ENCODE measurements at regions not wholly inside any gene's neighbourhood (a gene's known extent, or its start where the extent isn't known, plus 50 kb on each side); places are given as distances from the start of the nearest gene placed in this dataset.

DNA sequence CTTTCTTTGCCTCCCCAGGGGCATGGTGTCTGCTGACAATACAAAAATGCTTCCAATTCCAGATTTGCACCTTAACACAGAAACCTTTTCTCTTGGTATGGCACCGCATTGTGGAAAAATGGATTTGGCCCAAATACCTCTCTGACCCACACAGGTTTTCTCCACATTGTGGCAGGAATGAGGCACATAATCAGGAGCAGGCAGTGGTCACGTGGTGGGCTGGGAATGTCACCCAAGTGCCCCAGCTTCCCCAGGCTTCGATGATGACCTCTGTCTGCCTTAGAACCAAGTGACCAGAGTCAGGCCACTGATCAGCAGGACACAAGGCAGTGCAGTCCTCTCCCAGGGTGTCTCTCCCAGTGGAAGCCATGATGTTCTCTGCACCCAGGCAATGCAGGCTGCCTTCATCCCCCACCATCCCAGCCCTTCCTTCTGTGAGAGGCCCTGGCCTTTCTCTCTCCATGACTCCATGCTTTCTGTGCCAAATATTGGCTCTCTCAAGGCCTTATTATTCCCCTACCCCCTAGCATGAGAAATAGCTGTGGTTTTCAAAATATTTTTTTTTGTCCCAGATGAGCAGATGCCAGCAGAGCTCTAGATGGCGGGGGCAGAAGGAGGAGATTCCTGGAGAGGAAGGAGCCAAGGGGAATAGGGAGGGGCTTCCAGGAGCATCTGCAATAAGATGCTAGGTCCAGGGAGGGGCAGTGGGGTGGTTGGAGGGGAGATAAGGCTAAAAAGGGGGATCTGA lies 198.9 kb downstream of the ACKR3 start (continued):
- TF ChIP-seq, protein P1, sequence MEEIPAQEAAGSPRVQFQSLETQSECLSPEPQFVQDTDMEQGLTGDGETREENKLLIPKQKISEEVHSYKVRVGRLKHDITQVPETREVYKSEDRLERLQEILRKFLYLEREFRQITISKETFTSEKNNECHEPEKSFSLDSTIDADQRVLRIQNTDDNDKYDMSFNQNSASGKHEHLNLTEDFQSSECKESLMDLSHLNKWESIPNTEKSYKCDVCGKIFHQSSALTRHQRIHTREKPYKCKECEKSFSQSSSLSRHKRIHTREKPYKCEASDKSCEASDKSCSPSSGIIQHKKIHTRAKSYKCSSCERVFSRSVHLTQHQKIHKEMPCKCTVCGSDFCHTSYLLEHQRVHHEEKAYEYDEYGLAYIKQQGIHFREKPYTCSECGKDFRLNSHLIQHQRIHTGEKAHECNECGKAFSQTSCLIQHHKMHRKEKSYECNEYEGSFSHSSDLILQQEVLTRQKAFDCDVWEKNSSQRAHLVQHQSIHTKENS (CRISPR knock-in tag; IDR thresholded peaks at IDR 0.05) = no peak
- TF ChIP-seq, protein P2, sequence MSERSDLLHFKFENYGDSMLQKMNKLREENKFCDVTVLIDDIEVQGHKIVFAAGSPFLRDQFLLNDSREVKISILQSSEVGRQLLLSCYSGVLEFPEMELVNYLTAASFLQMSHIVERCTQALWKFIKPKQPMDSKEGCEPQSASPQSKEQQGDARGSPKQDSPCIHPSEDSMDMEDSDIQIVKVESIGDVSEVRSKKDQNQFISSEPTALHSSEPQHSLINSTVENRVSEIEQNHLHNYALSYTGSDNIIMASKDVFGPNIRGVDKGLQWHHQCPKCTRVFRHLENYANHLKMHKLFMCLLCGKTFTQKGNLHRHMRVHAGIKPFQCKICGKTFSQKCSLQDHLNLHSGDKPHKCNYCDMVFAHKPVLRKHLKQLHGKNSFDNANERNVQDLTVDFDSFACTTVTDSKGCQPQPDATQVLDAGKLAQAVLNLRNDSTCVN (CRISPR knock-in tag; IDR thresholded peaks at IDR 0.05) = no peak
- no peak for TF ChIP-seq ZBTB1 (CRISPR knock-in tag; IDR thresholded peaks at IDR 0.05; ENCODE audit: borderline replicate concordance, low read depth)
- TF ChIP-seq, protein P3, sequence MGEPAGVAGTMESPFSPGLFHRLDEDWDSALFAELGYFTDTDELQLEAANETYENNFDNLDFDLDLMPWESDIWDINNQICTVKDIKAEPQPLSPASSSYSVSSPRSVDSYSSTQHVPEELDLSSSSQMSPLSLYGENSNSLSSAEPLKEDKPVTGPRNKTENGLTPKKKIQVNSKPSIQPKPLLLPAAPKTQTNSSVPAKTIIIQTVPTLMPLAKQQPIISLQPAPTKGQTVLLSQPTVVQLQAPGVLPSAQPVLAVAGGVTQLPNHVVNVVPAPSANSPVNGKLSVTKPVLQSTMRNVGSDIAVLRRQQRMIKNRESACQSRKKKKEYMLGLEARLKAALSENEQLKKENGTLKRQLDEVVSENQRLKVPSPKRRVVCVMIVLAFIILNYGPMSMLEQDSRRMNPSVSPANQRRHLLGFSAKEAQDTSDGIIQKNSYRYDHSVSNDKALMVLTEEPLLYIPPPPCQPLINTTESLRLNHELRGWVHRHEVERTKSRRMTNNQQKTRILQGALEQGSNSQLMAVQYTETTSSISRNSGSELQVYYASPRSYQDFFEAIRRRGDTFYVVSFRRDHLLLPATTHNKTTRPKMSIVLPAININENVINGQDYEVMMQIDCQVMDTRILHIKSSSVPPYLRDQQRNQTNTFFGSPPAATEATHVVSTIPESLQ (CRISPR knock-in tag; IDR thresholded peaks at IDR 0.05) = no peak
- TF ChIP-seq CAMTA2 (CRISPR knock-in tag; conservative IDR thresholded peaks at IDR 0.05) = no peak
- TF ChIP-seq, protein P4, sequence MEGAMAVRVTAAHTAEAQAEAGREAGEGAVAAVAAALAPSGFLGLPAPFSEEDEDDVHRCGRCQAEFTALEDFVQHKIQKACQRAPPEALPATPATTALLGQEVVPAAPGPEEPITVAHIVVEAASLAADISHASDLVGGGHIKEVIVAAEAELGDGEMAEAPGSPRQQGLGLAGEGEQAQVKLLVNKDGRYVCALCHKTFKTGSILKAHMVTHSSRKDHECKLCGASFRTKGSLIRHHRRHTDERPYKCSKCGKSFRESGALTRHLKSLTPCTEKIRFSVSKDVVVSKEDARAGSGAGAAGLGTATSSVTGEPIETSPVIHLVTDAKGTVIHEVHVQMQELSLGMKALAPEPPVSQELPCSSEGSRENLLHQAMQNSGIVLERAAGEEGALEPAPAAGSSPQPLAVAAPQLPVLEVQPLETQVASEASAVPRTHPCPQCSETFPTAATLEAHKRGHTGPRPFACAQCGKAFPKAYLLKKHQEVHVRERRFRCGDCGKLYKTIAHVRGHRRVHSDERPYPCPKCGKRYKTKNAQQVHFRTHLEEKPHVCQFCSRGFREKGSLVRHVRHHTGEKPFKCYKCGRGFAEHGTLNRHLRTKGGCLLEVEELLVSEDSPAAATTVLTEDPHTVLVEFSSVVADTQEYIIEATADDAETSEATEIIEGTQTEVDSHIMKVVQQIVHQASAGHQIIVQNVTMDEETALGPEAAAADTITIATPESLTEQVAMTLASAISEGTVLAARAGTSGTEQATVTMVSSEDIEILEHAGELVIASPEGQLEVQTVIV (CRISPR knock-in tag; IDR thresholded peaks at IDR 0.05; ENCODE audit: borderline replicate concordance) = no peak

All from K562 (cell line).